ENCODE measurements at regions not wholly inside any gene's neighbourhood (a gene's known extent, or its start where the extent isn't known, plus 50 kb on each side); places are given as distances from the start of the nearest gene placed in this dataset.

- WGBS (ENCODE audit: low lambda C conversion rate): 65% methylated on average over 3 of the region's 4 CpGs
- DNase-seq (ENCODE audit: low spot score) (peak; percentile 10), ATAC-seq (peak; percentile 94), FAIRE-seq (no peak)
- BruUV-seq (replicated peaks): no TSS peak
- H3K79me2 ChIP-seq (ENCODE audit: insufficient read depth, low read length): no peaks in the 10 kb centered on the region
- no peaks in the 10 kb centered on the region for H3K36me3 ChIP-seq (replicated peaks in 1 of 2; ENCODE audit: control insufficient read depth in 1 of 2, insufficient read depth in 2 of 2, low read length in 2 of 2)
- no peak overlapping the region for H2AFZ ChIP-seq (ENCODE audit: low read length)
- H3K27me3 ChIP-seq (ENCODE audit: control insufficient read depth in 1 of 2, insufficient read depth in 2 of 2, low read length in 2 of 2): no peaks in the 10 kb centered on the region
- TF ChIP-seq CEBPB (IDR thresholded peaks at IDR 0.05; ENCODE audit: borderline replicate concordance, low read depth, low read length) (peak; percentile 50; the same call in 1 of the 2 replicates), CC2D1A (CRISPR knock-in tag; IDR thresholded peaks at IDR 0.05) (no peak), POLR2AphosphoS5 (IDR thresholded peaks at IDR 0.05; ENCODE audit: low read depth, low read length) (no peak), STAG1 (CRISPR knock-in tag; IDR thresholded peaks at IDR 0.05) (peak; percentile 57), RAD21 (CRISPR knock-in tag; IDR thresholded peaks at IDR 0.05) (peak; percentile 47; the same call in 1 of the 2 replicates), XRCC5 (optimal IDR thresholded peaks at IDR 0.05; ENCODE audit: low read length) (peak; percentile 66), ZBTB40 (IDR thresholded peaks at IDR 0.05) (no peak), ZBTB40 (CRISPR knock-in tag; IDR thresholded peaks at IDR 0.05) (no peak), SMC3 (IDR thresholded peaks at IDR 0.05; ENCODE audit: low read length) (peak; percentile 82)
- TF ChIP-seq, protein P1, sequence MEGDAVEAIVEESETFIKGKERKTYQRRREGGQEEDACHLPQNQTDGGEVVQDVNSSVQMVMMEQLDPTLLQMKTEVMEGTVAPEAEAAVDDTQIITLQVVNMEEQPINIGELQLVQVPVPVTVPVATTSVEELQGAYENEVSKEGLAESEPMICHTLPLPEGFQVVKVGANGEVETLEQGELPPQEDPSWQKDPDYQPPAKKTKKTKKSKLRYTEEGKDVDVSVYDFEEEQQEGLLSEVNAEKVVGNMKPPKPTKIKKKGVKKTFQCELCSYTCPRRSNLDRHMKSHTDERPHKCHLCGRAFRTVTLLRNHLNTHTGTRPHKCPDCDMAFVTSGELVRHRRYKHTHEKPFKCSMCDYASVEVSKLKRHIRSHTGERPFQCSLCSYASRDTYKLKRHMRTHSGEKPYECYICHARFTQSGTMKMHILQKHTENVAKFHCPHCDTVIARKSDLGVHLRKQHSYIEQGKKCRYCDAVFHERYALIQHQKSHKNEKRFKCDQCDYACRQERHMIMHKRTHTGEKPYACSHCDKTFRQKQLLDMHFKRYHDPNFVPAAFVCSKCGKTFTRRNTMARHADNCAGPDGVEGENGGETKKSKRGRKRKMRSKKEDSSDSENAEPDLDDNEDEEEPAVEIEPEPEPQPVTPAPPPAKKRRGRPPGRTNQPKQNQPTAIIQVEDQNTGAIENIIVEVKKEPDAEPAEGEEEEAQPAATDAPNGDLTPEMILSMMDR (CRISPR knock-in tag; IDR thresholded peaks at IDR 0.05): peak; percentile 71
- H3K4me3 ChIP-seq (replicated peaks in 1 of 3; ENCODE audit: insufficient read depth in 1 of 3, low read depth in 2 of 3, low read length in 3 of 3): no peak overlapping the region
- no peak overlapping the region for H3K9ac ChIP-seq (ENCODE audit: insufficient read depth, low read depth, low read length)
- ChIA-PET CTCF (ENCODE audit: low intra/inter-chr PET ratio, low total read pairs) (interaction anchor here (1.1 kb wide), 1 partner anchor 843 kb away, joined by 3 read pairs; no protein-coding TSS in a partner anchor), POLR2A (no interaction called here)
- no peaks in the 10 kb centered on the region; the same call in none of the 2 replicates for H3K9me3 ChIP-seq (ENCODE audit: low read length)
- intact Hi-C loops (cut with micrococcal nuclease; ENCODE audit: unreplicated experiment) (no loop called here), in situ Hi-C loops (cut with HindIII; ENCODE audit: extremely low pct_ligation_motif_present, low pct_unique_long_range_greater_than_20kb) (no loop called here)
- no peak overlapping the region for H3K4me2 ChIP-seq (ENCODE audit: low read depth, low read length)
- H4K20me1 ChIP-seq (ENCODE audit: insufficient read depth, low read length): no peaks in the 10 kb centered on the region
- H3K27ac ChIP-seq (ENCODE audit: extremely low read length, insufficient read depth, low read length): no peak overlapping the region
- H3K4me1 ChIP-seq (ENCODE audit: insufficient read depth, low read length): no peaks in the 10 kb centered on the region
These were observed 508.6 kb downstream of the FLRT2 start for GRCh38 chr14:86038387-86039042.
